ENCODE measurements at regions not wholly inside any gene's neighbourhood (a gene's known extent, or its start where the extent isn't known, plus 50 kb on each side); places are given as distances from the start of the nearest gene placed in this dataset.

- TF ChIP-seq SMAD1 (IDR thresholded peaks at IDR 0.05; ENCODE audit: low read depth, partially characterized antibody) (no peak), CREB1 (IDR thresholded peaks at IDR 0.05; ENCODE audit: low read depth) (no peak), CTCF (IDR thresholded peaks at IDR 0.05 in 2 of 3, conservative IDR thresholded peaks at IDR 0.05 in 1 of 3; ENCODE audit: control insufficient read depth in 2 of 3, extremely low read depth in 1 of 3, insufficient read depth in 1 of 3, low read depth in 3 of 3, low read length in 3 of 3) (no peak), E2F4 (IDR thresholded peaks at IDR 0.05; ENCODE audit: low read depth, low read length) (no peak), POLR2AphosphoS5 (IDR thresholded peaks at IDR 0.05; ENCODE audit: low read length) (no peak), RELA (IDR thresholded peaks at IDR 0.05; ENCODE audit: borderline replicate concordance, partially characterized antibody) (no peak), EZH2 (IDR thresholded peaks at IDR 0.05; ENCODE audit: borderline replicate concordance, control insufficient read depth, low read depth, low read length) (no peak)
Observed at GRCh38 chr2:34899079-34899478, 1300.0 kb upstream of the FAM98A start.

Data from GM12878 (cell line).